Natural killer cell treated with Interleukin-12 subunit alpha and Interleukin-12 subunit beta and Interleukin-15 and Interleukin-18, amount 100 ng/mL, for 72 hours (primary cell): ENCODE measurements at regions not wholly inside any gene's neighbourhood (a gene's known extent, or its start where the extent isn't known, plus 50 kb on each side); places are given as distances from the start of the nearest gene placed in this dataset.
"Not testable (repeated sequence)": the region's sequence is repeated elsewhere in the genome, so short reads cannot be mapped to it uniquely, and the experiment has no call there.

Source experiments
- ATAC-seq, 2 donors: fragments of 150-1000 bp; cut with Tn5 transposase in 1 of 2; sonication (Bioruptor Pico), chemical (Tn5 transposase) in 1 of 2; 2 replicates each; pipeline ENCODE4 v1.10.0; 2021
- DNase-seq: peaks from one replicate; pipeline ENCODE4 v3.0.0; 2022; ENCODE audit warnings: low spot score
- H3K27ac Mint-ChIP-seq, 2 donors: 1 replicate in 1 of 2; 2 replicates in 1 of 2; pipeline ENCODE4 v1.8.0; 2022; ENCODE audit warnings: mixed read lengths in 2 of 2, mild to moderate bottlenecking in 1 of 2, moderate library complexity in 1 of 2
- H3K27me3 Mint-ChIP-seq, 2 donors: 1 replicate in 1 of 2; 2 replicates in 1 of 2; pipeline ENCODE4 v1.8.0; 2022; ENCODE audit warnings: mixed read lengths in 2 of 2
- H3K36me3 Mint-ChIP-seq: one replicate; pipeline ENCODE4 v1.8.0; 2022; ENCODE audit warnings: mixed read lengths
- H3K4me1 Mint-ChIP-seq, 2 donors: 1 replicate in 1 of 2; 2 replicates in 1 of 2; pipeline ENCODE4 v1.8.0; 2022; ENCODE audit warnings: low read depth in 2 of 2, mixed read lengths in 2 of 2, mild to moderate bottlenecking in 1 of 2
- H3K4me3 Mint-ChIP-seq: one replicate; pipeline ENCODE4 v1.8.0; 2022; ENCODE audit warnings: mixed read lengths
- H3K9me3 Mint-ChIP-seq: 2 replicates; pipeline ENCODE4 v1.8.0; 2022; ENCODE audit warnings: mixed read lengths

DNA sequence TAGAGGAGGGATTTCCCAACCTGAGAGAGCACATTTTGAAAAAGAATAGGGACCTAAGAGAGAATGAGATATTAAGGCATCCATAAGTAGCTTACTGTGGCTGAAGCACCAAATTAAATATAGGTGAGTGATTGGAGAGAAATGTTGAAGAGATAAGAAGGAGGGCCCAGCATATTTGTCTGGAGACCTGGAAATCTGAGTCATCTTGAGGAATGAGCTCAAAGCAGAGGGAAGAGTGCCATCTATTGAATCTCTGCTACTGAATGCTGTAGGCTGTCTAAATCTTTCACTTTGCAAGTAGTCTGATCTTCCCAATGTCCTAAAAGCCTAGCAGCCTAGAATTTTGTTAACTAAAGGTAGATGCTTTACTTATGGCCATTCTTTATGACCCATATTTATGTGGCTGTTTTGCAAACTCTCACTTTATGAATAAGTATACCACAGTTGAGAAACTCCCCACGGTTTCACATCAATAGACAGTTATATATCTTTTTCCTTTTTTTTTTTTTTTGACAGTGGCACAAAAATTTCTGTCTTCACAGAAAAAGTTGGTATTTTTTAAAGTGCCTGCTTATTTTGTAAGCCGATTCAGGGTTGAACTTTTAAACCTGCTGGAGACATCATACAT lies 2093.5 kb downstream of the LRRC4C start:
- H3K27ac Mint-ChIP-seq: no peak overlapping the region
- DNase-seq (no peak), ATAC-seq (peak in 1 of 2 donors; percentile 55)
- peak overlapping the region; percentile 2 for H3K4me3 Mint-ChIP-seq
- no peaks in the 10 kb centered on the region for H3K9me3 Mint-ChIP-seq
- H3K27me3 Mint-ChIP-seq: no peaks in the 10 kb centered on the region
- peaks cover 23 to 32% of the 10 kb centered on the region in 2 donors for H3K4me1 Mint-ChIP-seq
- no peaks in the 10 kb centered on the region for H3K36me3 Mint-ChIP-seq

DNA sequence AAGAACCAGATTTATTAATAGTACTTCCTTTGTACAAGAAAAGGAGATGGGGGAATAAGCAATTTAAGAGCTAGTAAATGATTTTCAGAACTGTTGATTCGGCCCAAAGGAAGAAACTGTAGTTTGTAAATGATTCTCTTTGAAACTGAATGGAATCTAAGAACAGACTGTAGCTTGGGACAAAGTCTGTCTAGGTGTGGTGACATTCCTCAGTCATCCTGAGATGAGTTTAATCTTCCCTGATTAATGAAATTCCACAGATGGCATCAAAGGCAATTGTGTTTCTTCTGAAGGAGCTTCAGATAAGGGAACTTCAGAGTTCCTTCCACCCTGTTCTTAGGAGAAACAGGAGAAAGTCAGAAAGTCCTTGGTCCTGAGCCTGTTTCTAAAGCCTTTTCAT lies 2095.9 kb downstream of the LRRC4C start:
- Mint-ChIP-seq H3K27ac (no peak overlapping the region), H3K4me3 (no peak overlapping the region)

DNA sequence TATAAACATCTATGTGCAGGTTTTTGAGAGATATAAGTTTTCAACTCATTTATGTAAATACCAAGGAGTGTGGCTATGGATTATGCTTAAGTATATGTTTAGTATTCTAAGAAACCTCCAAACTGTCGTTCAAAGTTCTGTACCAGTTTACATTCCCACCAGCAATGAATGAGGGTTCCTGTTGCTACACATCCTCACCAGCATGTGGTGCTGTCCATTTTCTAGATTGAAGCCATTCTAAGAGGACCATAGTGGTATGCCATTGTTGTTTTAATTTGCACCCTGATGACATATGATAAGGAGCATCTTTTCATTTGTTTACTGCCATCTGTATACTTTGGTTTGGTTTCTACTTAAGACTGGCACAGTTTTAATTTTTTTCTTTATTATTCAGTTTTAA lies 2097.9 kb downstream of the LRRC4C start:
- no peaks in the 10 kb centered on the region for H3K36me3 Mint-ChIP-seq
- H3K4me3 Mint-ChIP-seq: no peak overlapping the region
- no peak for DNase-seq
- peaks cover 4 to 13% of the 10 kb centered on the region in 2 donors for H3K4me1 Mint-ChIP-seq
- no peaks in the 10 kb centered on the region for H3K27me3 Mint-ChIP-seq
- H3K9me3 Mint-ChIP-seq: no peaks in the 10 kb centered on the region
- no peak overlapping the region for H3K27ac Mint-ChIP-seq
- ATAC-seq: no peak

More for the DNA sequence above, 2095.9 kb downstream of the LRRC4C start:
- Mint-ChIP-seq H3K4me1 (peaks cover 20 to 32% of the 10 kb centered on the region in 2 donors), H3K27me3 (no peaks in the 10 kb centered on the region), H3K9me3 (no peaks in the 10 kb centered on the region), H3K36me3 (no peaks in the 10 kb centered on the region)
- ATAC-seq (no peak), DNase-seq (no peak)

DNA sequence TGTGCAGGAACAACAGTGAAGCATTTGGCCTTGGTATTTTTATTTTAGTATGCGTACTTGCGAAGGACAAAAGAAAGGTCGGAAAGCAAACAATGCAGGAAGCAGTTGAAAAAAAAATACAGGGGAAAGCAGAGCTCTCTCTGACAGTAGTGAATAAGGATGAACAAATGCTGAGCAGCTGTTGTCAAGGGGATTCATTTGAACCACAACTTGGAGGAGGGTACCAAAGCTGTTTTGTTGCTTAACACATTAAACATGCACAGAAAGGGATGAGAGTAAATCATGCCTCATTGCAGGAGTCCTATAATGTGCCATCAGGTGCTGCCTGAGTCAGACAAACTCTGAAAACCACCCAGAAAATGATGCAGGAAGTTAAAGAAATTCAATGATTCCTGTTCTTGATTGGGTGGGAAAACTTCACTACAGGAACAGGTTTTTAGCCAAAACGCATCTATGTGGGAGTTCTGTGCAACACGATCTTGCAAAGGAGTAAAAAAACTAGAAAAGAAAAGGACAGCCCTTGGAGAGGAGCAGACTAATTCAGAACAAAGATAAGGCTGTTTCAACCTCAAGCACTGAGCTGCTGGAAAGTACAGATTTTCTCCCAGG lies 2113.5 kb downstream of the LRRC4C start:
- DNase-seq (no peak), ATAC-seq (no peak)
- no peaks in the 10 kb centered on the region for H3K9me3 Mint-ChIP-seq
- H3K27me3 Mint-ChIP-seq: no peaks in the 10 kb centered on the region
- no peaks in the 10 kb centered on the region for H3K4me1 Mint-ChIP-seq
- H3K27ac Mint-ChIP-seq: no peak overlapping the region
- H3K4me3 Mint-ChIP-seq: no peak overlapping the region
- no peaks in the 10 kb centered on the region for H3K36me3 Mint-ChIP-seq

DNA sequence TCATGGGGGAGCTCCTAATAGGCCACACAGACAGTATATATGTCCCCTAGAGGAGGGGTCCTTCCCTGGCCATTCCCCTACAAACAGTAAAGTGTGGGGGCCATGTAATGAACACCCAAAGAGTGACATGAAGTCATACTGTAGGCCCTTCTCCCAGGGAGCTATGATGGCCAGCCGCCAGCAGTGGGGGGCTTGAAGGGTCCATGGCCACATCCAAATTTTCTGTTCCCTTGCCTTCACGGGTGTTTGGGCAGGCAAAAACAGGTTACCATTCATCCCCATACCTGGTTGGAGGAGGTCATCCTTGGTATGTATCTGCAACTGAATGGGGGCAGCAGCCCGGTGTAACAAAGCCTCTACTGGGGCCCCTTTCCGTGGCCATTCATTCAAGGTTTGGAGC lies 2118.0 kb downstream of the LRRC4C start:
- Mint-ChIP-seq H3K27ac (no peak overlapping the region), H3K9me3 (peaks cover 6% of the 10 kb centered on the region), H3K36me3 (no peaks in the 10 kb centered on the region), H3K4me1 (no peaks in the 10 kb centered on the region), H3K4me3 (no peak overlapping the region), H3K27me3 (no peaks in the 10 kb centered on the region)
- DNase-seq: no peak
- no peak for ATAC-seq

DNA sequence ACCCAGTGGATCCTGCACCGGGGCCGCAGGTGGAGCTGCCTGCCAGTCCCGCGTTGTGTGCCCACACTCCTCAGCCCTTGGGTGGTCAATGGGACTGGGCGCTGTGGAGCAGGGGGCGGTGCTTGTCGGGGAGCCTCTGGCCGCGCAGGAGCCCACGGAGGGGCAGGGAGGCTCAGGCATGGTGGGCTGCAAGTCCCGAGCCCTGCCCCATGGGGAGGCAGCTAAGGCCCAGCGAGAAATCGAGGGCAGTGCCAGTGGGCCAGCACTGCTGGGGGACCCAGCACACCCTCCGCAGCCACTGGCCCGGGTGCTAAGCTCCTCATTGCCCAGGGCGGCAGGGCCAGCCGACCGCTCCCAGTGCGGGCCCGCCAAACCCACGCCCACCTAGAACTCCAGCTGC lies 2126.4 kb downstream of the LRRC4C start:
- H3K27me3 Mint-ChIP-seq, ATAC-seq, H3K4me1 Mint-ChIP-seq, DNase-seq, H3K4me3 Mint-ChIP-seq, H3K9me3 Mint-ChIP-seq, H3K36me3 Mint-ChIP-seq, H3K27ac Mint-ChIP-seq: not testable (repeated sequence)

DNA sequence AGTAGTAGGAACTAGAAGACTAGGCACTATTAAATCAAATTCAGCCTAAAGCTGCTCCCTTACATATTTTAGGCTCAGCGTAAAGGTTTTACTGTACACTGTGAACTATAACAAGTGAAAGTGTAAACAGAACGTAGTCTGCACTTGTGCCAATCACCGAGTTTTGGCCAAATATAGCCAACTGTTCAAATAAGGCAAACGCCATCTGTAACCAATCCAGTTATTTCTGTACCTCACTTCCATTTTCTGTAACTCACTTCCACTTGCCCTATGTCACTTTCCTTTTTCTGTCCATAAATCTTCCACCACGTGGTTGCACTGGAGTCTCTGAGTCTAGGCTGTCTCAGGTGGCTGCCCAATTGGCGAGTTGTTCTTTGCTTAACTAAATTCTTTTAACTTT lies 2132.2 kb downstream of the LRRC4C start:
- ATAC-seq (no peak), DNase-seq (no peak)
- Mint-ChIP-seq H3K4me1 (no peaks in the 10 kb centered on the region), H3K9me3 (peaks cover 2% of the 10 kb centered on the region), H3K27me3 (no peaks in the 10 kb centered on the region), H3K4me3 (no peak overlapping the region), H3K27ac (no peak overlapping the region), H3K36me3 (no peaks in the 10 kb centered on the region)

DNA sequence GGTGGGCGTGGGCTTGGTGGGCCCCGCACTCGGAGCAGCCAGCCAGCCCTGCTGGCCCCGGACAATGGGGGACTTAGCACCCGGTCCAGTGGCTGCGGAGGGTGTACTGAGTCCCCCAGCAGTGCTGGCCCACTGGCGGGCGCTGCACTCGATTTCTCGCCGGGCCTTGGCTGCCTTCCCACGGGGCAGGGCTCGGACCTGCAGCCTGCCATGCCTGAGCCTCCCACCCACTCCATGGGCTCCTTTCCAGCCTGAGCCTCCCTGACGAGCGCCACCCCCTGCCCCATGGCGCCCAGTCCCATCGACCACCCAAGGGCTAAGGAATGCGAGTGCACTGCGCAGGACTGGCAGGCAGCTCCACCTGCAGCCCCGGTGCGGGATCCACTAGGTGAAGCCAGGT lies 2147.6 kb downstream of the LRRC4C start:
- H3K27me3 Mint-ChIP-seq, H3K4me3 Mint-ChIP-seq, DNase-seq, H3K27ac Mint-ChIP-seq, ATAC-seq, H3K4me1 Mint-ChIP-seq: not testable (repeated sequence)
- peaks cover 14% of the 10 kb centered on the region for H3K36me3 Mint-ChIP-seq
- H3K9me3 Mint-ChIP-seq: peaks cover 14% of the 10 kb centered on the region

DNA sequence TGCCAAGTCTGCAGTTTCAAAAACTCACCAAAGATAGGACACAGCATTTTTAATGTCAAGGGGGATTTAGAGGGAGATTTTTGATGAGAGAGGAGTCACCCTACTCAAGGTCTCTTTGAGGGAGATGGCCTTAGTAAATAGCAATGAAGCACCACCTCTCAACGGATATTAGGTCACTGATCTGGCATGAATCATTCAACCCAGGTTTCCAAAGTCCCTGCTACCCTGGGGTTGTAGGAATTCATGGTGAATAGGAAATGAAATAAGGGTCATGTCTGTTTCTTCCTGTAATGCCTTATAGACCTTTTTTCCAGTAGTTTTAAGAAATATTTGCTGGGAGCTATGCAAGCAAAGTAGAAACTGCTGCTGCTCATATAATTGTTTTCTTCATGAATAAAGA lies 2154.9 kb downstream of the LRRC4C start:
- H3K27me3 Mint-ChIP-seq: no peaks in the 10 kb centered on the region
- no peaks in the 10 kb centered on the region for H3K4me1 Mint-ChIP-seq
- ATAC-seq: no peak
- H3K27ac Mint-ChIP-seq: no peak overlapping the region
- DNase-seq: no peak
- no peak overlapping the region for H3K4me3 Mint-ChIP-seq
- peaks cover 3% of the 10 kb centered on the region for H3K36me3 Mint-ChIP-seq
- peaks cover 11% of the 10 kb centered on the region for H3K9me3 Mint-ChIP-seq

DNA sequence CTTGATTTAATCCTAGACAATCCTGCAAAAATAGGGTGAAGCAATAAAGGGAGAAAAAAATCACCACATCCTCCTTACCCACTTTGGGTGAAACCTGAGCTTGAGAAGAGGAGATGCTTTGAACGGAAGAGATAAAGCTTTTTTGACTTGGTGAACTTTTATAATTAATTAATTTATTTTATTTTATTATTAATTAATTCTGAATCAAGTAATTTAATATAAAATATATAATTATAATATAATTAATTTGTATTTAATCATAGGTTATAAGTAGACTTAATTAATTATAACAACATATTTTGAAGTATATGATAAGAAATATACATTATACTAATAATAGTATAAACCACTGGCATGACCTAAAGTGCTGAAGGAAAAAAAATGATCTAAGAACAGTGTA lies 2164.8 kb downstream of the LRRC4C start:
- H3K27ac Mint-ChIP-seq: no peak overlapping the region
- peaks cover 25% of the 10 kb centered on the region for H3K9me3 Mint-ChIP-seq
- peaks cover 14% of the 10 kb centered on the region for H3K36me3 Mint-ChIP-seq
- H3K27me3 Mint-ChIP-seq: no peaks in the 10 kb centered on the region
- no peaks in the 10 kb centered on the region for H3K4me1 Mint-ChIP-seq
- no peak overlapping the region for H3K4me3 Mint-ChIP-seq
- DNase-seq (no peak), ATAC-seq (no peak)

DNA sequence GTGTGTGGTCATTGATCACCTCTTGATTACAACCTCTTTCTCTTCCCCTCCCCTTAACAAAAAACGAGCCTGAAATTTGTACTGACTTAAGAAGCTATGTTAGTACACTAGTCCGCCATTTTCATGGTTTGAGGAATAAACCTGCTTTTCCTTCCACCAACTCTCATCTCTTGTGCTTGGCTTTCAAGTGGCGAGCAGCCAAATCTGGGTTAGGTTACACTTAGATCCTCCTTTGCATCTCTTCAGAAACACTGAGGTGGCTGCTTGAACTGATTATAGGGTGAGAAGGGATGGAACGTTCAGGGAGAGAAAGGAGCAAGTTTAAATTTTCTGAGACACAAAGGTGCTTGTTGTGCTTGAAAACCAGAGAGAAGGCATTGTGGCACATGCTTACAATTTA lies 2171.4 kb downstream of the LRRC4C start:
- ATAC-seq (no peak), DNase-seq (no peak)
- H3K27me3 Mint-ChIP-seq: no peaks in the 10 kb centered on the region
- no peak overlapping the region for H3K4me3 Mint-ChIP-seq
- H3K36me3 Mint-ChIP-seq: peaks cover 5% of the 10 kb centered on the region
- H3K4me1 Mint-ChIP-seq: no peaks in the 10 kb centered on the region
- H3K9me3 Mint-ChIP-seq: peaks cover 19% of the 10 kb centered on the region
- no peak overlapping the region for H3K27ac Mint-ChIP-seq

DNA sequence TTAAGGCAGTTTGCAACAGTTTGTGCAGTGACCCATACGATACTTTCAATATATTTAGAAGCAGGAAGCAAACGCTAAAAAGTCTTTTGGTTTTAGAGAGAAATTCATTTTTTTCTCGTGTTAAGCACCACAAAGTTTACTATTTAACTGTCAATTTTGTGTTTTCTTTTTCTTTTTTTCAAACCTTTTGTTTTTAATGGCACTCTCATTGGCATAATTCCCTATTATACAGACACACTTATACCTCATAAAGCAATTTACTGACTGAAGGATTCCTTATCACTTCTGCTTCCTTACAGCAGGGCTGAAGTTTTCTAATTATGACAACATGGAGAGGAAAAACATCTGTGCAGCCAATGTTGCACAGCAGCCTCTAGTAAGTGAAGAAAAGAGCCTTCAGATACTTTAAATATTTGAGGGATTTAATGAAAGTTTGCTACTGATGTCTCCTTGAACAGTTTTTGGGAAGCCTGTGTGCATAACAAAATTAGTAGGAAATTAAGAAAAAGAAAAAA lies 2191.2 kb downstream of the LRRC4C start:
- no peaks in the 10 kb centered on the region for H3K4me1 Mint-ChIP-seq
- H3K9me3 Mint-ChIP-seq: peaks cover 11% of the 10 kb centered on the region
- no peaks in the 10 kb centered on the region for H3K27me3 Mint-ChIP-seq
- H3K27ac Mint-ChIP-seq: no peak overlapping the region
- no peak for ATAC-seq
- no peak for DNase-seq
- no peak overlapping the region for H3K4me3 Mint-ChIP-seq
- no peaks in the 10 kb centered on the region for H3K36me3 Mint-ChIP-seq

DNA sequence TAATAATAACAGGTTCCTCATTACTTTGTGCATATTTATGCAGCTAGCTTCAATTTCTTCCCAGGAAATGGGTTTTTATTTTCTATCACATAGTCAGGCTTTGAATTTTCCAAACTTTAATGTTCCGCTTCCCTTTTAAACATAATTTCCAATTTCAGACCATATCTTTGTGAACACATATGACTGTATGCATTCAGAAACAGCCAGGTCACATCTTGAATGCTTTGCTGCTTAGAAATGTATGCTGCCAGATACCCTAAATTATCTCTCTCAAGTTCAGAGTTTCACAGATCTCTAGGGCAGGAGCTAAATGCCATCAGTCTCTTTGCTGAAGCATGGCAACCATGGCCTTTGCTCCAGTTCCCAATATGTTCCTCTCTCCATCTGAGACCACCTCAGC lies 2203.8 kb downstream of the LRRC4C start:
- H3K4me3 Mint-ChIP-seq: no peak overlapping the region
- ATAC-seq: no peak
- no peak overlapping the region for H3K27ac Mint-ChIP-seq
- peaks cover 5% of the 10 kb centered on the region for H3K36me3 Mint-ChIP-seq
- no peak for DNase-seq
- no peaks in the 10 kb centered on the region for H3K4me1 Mint-ChIP-seq
- no peaks in the 10 kb centered on the region for H3K27me3 Mint-ChIP-seq
- H3K9me3 Mint-ChIP-seq: peaks cover 24% of the 10 kb centered on the region

DNA sequence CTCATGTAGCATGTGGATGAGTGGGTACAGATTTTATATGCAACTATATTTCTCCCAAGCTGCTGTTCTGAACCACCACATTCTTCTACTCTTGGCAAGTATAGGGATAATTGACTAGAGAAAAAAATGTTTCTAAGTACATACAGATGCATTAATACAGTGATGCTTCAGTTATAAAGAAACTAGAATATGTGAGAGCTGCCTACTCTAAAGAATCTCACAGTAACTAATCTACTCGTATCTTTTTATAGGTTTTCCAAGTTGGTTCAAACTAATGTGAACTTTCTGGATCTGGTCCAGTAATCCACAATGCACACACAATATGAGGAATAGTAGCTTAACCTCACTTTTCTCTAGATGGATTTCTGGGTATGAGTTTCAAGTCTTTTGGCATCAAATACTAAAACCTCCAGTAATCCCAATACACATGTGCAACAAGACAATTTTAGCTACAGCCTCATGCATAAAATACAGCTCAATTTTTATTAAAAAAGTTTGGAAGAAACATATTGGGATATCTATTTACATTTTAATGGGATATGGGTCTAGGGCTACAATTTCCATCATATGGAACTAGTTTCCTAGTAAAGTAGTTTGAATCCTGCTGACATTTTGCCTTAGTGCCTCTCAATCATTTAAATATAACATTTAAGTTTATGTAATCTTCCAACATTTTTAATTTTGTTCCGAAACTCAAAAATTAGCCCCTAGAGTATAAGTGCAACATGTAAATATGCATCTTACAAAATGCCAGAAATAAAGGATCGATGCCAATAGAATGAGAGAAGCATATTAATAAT lies 2209.7 kb downstream of the LRRC4C start:
- DNase-seq (no peak), ATAC-seq (no peak)
- Mint-ChIP-seq H3K9me3 (peaks cover 8% of the 10 kb centered on the region), H3K27ac (no peak overlapping the region), H3K36me3 (no peaks in the 10 kb centered on the region), H3K4me1 (no peaks in the 10 kb centered on the region), H3K4me3 (no peak overlapping the region), H3K27me3 (no peaks in the 10 kb centered on the region)
